A549 (cell line): ENCODE measurements at regions not wholly inside any gene's neighbourhood (a gene's known extent, or its start where the extent isn't known, plus 50 kb on each side); places are given as distances from the start of the nearest gene placed in this dataset.

Source experiments
- ATAC-seq, 2 experiments: fragments of 200-7000 bp in 1 of 2; fragments of >200 bp in 1 of 2; cut with Nextera tagmentation in 1 of 2; cut with Tn5 transposase in 1 of 2; 3 replicates each; pipeline versions ENCODE4 v1.8.0 to v1.9.1; 2018 to 2020; ENCODE audit warnings: mild to moderate bottlenecking in 1 of 2, moderate library complexity in 1 of 2
- CTCF ChIA-PET: fragments of 300-600 bp; sonication (Branson Sonifier 250); formaldehyde crosslinking; extraction: SDS; loops from one replicate; lab custom pipeline; 2021; ENCODE audit warnings: antibody characterized with exemption, inconsistent platforms; lab: Yijun Ruan, JAX
- POLR2A ChIA-PET: fragments of 350-600 bp; formaldehyde crosslinking; extraction: SDS; loops from one replicate; lab custom pipeline; 2021; ENCODE audit warnings: antibody characterized with exemption, inconsistent platforms; lab: Yijun Ruan, JAX
- DNase-seq, 2 experiments: peaks; one replicate each; pipeline versions ENCODE4 v3.0.0 to v3.0.0-alpha.2; 2011 to 2016; ENCODE audit warnings: low read depth in 1 of 2, low spot score in 1 of 2
- FAIRE-seq: peaks from 2 replicates; lab custom pipeline; 2011; peaks lifted over from hg19 to GRCh38; lab: Jason Lieb, UNC
- H3K27ac ChIP-seq, 2 experiments: fragments of >200 bp; sonication (Bioruptor Twin); formaldehyde crosslinking; 3 replicates each; pipeline ENCODE4 v1.5.1; 2016 to 2017
- H3K4me1 ChIP-seq: fragments of >200 bp; sonication (Bioruptor Twin); formaldehyde crosslinking; 3 replicates; pipeline ENCODE4 v1.6.1; 2016
- H3K4me2 ChIP-seq: fragments of >200 bp; sonication (Bioruptor Twin); formaldehyde crosslinking; 3 replicates; pipeline ENCODE4 v1.6.1; 2016
- H3K4me3 ChIP-seq: fragments of >200 bp; sonication (Bioruptor Twin); formaldehyde crosslinking; 3 replicates; pipeline ENCODE4 v1.5.1; 2016
- H3K9me3 ChIP-seq: fragments of >200 bp; sonication (Bioruptor Twin); formaldehyde crosslinking; 3 replicates; pipeline ENCODE4 v1.6.1; 2016
- BHLHE40 ChIP-seq: IDR thresholded peaks from 2 replicates; pipeline ENCODE4 v1.6.1; 2012; ENCODE audit warnings: low read depth, low read length, inconsistent platforms
- EP300 ChIP-seq, 2 experiments: fragments of >200 bp; sonication (Bioruptor Twin); formaldehyde crosslinking; IDR thresholded peaks; 2 replicates in 1 of 2; 3 replicates in 1 of 2; pipeline ENCODE4 v1.6.1; 2016 to 2017
- FOXS1 ChIP-seq: fragments of 250-450 bp; sonication (Bioruptor Pico); IDR thresholded peaks from 2 replicates; pipeline ENCODE4 v1.5.0; 2020; ENCODE audit warnings: mild to moderate bottlenecking, moderate library complexity
- HDAC2 ChIP-seq: fragments of 200-600 bp; sonication (generic); IDR thresholded peaks from 2 replicates; pipeline ENCODE4 v1.6.1; 2016
- HOXB13 ChIP-seq: fragments of 250-450 bp; sonication (Bioruptor Pico); IDR thresholded peaks from 2 replicates; pipeline ENCODE4 v1.5.0; 2020; ENCODE audit warnings: low read depth, mild to moderate bottlenecking, moderate library complexity
- HOXB5 ChIP-seq: fragments of 250-450 bp; sonication (Bioruptor Pico); IDR thresholded peaks from 2 replicates; pipeline ENCODE4 v1.5.0; 2020; ENCODE audit warnings: mild to moderate bottlenecking, moderate library complexity
- JUN ChIP-seq, 2 experiments: fragments of >200 bp; sonication (Bioruptor Twin); formaldehyde crosslinking; IDR thresholded peaks; 2 replicates in 1 of 2; 3 replicates in 1 of 2; pipeline ENCODE4 v1.6.1; 2016 to 2017
- JUNB ChIP-seq: fragments of >200 bp; sonication (Bioruptor Twin); formaldehyde crosslinking; IDR thresholded peaks from 2 replicates; pipeline ENCODE4 v1.6.1; 2016
- KDM5A ChIP-seq: fragments of 200-600 bp; sonication (generic); IDR thresholded peaks from 2 replicates; pipeline ENCODE4 v1.6.1; 2016; ENCODE audit warnings: antibody characterized with exemption, mild to moderate bottlenecking
- MAFK ChIP-seq: fragments of 450-650 bp; IDR thresholded peaks from 2 replicates; pipeline ENCODE4 v1.6.1; 2014; ENCODE audit not compliant: partially characterized antibody
- POLR2A ChIP-seq: IDR thresholded peaks from 2 replicates; pipeline ENCODE4 v1.6.1; 2012; ENCODE audit warnings: mild to moderate bottlenecking, low read length
- RARB ChIP-seq: fragments of 250-450 bp; sonication (Bioruptor Pico); IDR thresholded peaks from 2 replicates; pipeline ENCODE4 v1.8.0; 2021; ENCODE audit warnings: mild to moderate bottlenecking, moderate library complexity
- RCOR1 ChIP-seq: fragments of 150-350 bp; IDR thresholded peaks from 2 replicates; pipeline ENCODE4 v1.6.1; 2014; ENCODE audit warnings: antibody characterized with exemption, low read length, low read depth
- TFCP2L1 ChIP-seq: fragments of 250-450 bp; sonication (Bioruptor Pico); IDR thresholded peaks from 2 replicates; pipeline ENCODE4 v1.5.0; 2021; ENCODE audit warnings: mild to moderate bottlenecking
- ZNF302 ChIP-seq: fragments of 250-450 bp; sonication (Bioruptor Pico); IDR thresholded peaks from 2 replicates; pipeline ENCODE4 v1.9.0; 2021; ENCODE audit warnings: inconsistent platforms, mild to moderate bottlenecking, moderate library complexity
- ZSCAN20 ChIP-seq: fragments of 250-450 bp; sonication (Bioruptor Pico); IDR thresholded peaks from 2 replicates; pipeline ENCODE4 v1.8.0; 2022; ENCODE audit warnings: mild to moderate bottlenecking, moderate library complexity
- WGBS: methylation state at CpG from one replicate; pipeline ENCODE4 v1.1.6; 2017; ENCODE audit errors: missing lambda C conversion rate; 5-methylcytosine and 5-hydroxymethylcytosine counted together
- TF ChIP-seq, protein P1 (sequence below): fragments of >200 bp; sonication (Bioruptor Twin); formaldehyde crosslinking; IDR thresholded peaks from 2 replicates; pipeline ENCODE4 v1.6.1; 2016
- TF ChIP-seq, protein P2 (sequence below): fragments of 450-650 bp; IDR thresholded peaks from 2 replicates; pipeline ENCODE4 v1.6.1; 2014; ENCODE audit warnings: antibody characterized with exemption
- TF ChIP-seq, protein P3 (sequence below): fragments of 200-600 bp; sonication (generic); IDR thresholded peaks from 2 replicates; pipeline ENCODE4 v1.6.1; 2016; ENCODE audit warnings: antibody characterized with exemption, mild to moderate bottlenecking, moderate library complexity
- TF ChIP-seq, protein P4 (sequence below): IDR thresholded peaks from 2 replicates; pipeline ENCODE4 v1.6.1; 2012; ENCODE audit warnings: low read depth, borderline replicate concordance

DNA sequence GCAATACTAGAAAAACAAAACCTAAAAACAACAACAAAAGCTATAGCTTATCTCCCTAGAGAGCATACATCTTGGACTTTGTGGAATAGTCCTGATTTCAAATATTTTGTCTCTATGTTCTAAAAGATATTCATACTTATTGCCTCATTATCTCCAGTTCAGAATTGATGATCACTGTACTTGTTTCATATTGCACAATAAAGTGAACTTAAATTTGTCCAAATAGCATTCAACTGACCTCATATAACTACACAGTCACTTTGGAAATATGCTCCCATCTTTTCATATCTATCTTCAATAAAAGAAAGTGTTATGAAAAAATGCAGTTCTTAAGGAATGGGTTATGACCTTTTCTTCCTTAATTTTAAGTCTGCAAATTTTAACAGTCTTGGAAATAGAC lies 228.6 kb upstream of the CMC1 start:
- CTCF ChIA-PET, result interaction anchor here (1.0 to 1.9 kb wide), 2 partner anchors 9 to 291 kb away, joined by 3 to 5 read pairs; partner anchors contain the start of gene EOMES
- no peak overlapping the region for H3K4me3 ChIP-seq
- H3K4me1 ChIP-seq, result no peaks in the 10 kb centered on the region
- no peaks in the 10 kb centered on the region for H3K9me3 ChIP-seq
- H3K27ac ChIP-seq, result no peak overlapping the region
- ATAC-seq (no peak), FAIRE-seq (no peak), DNase-seq (no peak)
- TF ChIP-seq MAFK, result no peak
- TF ChIP-seq EP300 (IDR thresholded peaks at IDR 0.05), result no peak
- TF ChIP-seq ZNF302, result no peak
- TF ChIP-seq, protein P1, sequence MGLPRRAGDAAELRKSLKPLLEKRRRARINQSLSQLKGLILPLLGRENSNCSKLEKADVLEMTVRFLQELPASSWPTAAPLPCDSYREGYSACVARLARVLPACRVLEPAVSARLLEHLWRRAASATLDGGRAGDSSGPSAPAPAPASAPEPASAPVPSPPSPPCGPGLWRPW, result no peak
- TF ChIP-seq, protein P2, sequence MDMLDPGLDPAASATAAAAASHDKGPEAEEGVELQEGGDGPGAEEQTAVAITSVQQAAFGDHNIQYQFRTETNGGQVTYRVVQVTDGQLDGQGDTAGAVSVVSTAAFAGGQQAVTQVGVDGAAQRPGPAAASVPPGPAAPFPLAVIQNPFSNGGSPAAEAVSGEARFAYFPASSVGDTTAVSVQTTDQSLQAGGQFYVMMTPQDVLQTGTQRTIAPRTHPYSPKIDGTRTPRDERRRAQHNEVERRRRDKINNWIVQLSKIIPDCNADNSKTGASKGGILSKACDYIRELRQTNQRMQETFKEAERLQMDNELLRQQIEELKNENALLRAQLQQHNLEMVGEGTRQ, result no peak
- no peak overlapping the region for H3K4me2 ChIP-seq
- POLR2A ChIA-PET, result no interaction called here

DNA sequence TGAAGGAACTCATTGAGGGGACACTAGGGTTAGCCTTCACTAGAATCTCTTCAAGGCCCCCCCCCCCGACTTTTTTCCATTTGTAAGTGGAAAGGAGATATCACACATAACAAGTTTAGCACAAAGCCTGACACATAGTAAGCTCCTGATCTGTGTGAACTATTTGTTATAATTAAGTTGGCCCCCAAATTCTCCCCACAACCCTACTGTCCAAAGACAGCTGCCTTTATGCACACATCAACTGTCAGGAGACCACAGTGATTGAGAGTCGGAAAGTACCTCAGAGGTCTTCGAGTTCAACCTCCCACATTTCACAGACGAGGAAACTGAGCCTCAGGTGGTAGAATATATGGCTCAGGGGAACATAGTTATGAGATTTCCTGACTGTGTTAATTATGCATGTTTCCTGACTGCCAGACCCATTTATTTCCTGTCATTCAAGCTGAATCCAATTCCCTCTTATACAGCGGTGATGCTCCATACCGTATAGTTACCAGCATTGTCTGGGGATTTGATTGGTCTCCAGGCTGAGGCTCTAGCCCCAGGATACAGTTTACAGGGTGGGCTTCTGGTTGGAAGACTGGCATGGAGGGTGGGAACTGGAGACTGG lies 227.4 kb upstream of the CMC1 start:
- CTCF ChIA-PET, result interaction anchor here (1.9 kb wide), 1 partner anchor 292 kb away, joined by 5 read pairs; the partner anchor contains the start of gene EOMES
- Histone ChIP-seq H3K9me3 (no peaks in the 10 kb centered on the region), H3K27ac (no peak overlapping the region), H3K4me3 (no peak overlapping the region), H3K4me1 (peaks cover 2% of the 10 kb centered on the region; the same call in 2 of the 3 replicates), H3K4me2 (no peak overlapping the region)
- WGBS, result 49% methylated on average over 6 of the region's 6 CpGs
- FAIRE-seq (no peak), DNase-seq (no peak), ATAC-seq (no peak)
- TF ChIP-seq MAFK (no peak), HOXB13 (CRISPR knock-in tag) (no peak), FOXS1 (CRISPR knock-in tag) (no peak), HOXB5 (CRISPR knock-in tag) (no peak), ZNF302 (no peak), KDM5A (no peak), EP300 (IDR thresholded peaks at IDR 0.05) (no peak), RARB (CRISPR knock-in tag) (no peak), BHLHE40 (no peak), RCOR1 (no peak), JUN (IDR thresholded peaks at IDR 0.05) (no peak), TFCP2L1 (CRISPR knock-in tag) (no peak), POLR2A (no peak), JUNB (no peak), ZSCAN20 (CRISPR knock-in tag) (no peak), HDAC2 (no peak)
- TF ChIP-seq, protein P3, sequence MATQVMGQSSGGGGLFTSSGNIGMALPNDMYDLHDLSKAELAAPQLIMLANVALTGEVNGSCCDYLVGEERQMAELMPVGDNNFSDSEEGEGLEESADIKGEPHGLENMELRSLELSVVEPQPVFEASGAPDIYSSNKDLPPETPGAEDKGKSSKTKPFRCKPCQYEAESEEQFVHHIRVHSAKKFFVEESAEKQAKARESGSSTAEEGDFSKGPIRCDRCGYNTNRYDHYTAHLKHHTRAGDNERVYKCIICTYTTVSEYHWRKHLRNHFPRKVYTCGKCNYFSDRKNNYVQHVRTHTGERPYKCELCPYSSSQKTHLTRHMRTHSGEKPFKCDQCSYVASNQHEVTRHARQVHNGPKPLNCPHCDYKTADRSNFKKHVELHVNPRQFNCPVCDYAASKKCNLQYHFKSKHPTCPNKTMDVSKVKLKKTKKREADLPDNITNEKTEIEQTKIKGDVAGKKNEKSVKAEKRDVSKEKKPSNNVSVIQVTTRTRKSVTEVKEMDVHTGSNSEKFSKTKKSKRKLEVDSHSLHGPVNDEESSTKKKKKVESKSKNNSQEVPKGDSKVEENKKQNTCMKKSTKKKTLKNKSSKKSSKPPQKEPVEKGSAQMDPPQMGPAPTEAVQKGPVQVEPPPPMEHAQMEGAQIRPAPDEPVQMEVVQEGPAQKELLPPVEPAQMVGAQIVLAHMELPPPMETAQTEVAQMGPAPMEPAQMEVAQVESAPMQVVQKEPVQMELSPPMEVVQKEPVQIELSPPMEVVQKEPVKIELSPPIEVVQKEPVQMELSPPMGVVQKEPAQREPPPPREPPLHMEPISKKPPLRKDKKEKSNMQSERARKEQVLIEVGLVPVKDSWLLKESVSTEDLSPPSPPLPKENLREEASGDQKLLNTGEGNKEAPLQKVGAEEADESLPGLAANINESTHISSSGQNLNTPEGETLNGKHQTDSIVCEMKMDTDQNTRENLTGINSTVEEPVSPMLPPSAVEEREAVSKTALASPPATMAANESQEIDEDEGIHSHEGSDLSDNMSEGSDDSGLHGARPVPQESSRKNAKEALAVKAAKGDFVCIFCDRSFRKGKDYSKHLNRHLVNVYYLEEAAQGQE, result no peak
- TF ChIP-seq, protein P4, sequence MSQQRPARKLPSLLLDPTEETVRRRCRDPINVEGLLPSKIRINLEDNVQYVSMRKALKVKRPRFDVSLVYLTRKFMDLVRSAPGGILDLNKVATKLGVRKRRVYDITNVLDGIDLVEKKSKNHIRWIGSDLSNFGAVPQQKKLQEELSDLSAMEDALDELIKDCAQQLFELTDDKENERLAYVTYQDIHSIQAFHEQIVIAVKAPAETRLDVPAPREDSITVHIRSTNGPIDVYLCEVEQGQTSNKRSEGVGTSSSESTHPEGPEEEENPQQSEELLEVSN, result no peak
- POLR2A ChIA-PET, result no interaction called here
